GM21723 (cell line): ENCODE measurements at regions not wholly inside any gene's neighbourhood (a gene's known extent, or its start where the extent isn't known, plus 50 kb on each side); places are given as distances from the start of the nearest gene placed in this dataset.
"Not testable (repeated sequence)": the region's sequence is repeated elsewhere in the genome, so short reads cannot be mapped to it uniquely, and the experiment has no call there.

Experiments used
- ATAC-seq: cut with Tn5 transposase; IDR thresholded peaks from one replicate; pipeline ENCODE4 v1.9.1; 2021; ENCODE audit warnings: mild to moderate bottlenecking, moderate library complexity; ENCODE audit not compliant: unreplicated experiment

DNA sequence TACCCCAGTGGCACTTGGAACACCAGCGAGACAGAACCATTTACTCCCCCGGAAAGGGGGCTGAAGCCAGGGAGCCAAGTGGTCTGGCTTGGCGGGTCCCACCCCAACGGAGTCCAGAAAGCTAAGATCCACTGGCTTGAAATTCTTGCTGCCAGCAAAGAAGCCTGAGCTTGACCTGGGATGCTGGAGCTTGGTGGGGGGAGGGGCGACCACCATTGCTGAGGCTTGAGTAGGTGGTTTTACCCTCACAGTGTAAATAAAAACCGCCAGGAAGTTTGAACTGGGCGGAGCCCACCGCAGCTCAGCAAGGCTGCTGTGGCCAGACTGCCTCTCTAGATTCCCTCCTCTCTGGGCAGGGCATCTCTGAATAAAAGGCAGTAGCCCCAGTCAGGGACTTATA lies 62.8 kb downstream of the RPS24 start:
- ATAC-seq = not testable (repeated sequence)

DNA sequence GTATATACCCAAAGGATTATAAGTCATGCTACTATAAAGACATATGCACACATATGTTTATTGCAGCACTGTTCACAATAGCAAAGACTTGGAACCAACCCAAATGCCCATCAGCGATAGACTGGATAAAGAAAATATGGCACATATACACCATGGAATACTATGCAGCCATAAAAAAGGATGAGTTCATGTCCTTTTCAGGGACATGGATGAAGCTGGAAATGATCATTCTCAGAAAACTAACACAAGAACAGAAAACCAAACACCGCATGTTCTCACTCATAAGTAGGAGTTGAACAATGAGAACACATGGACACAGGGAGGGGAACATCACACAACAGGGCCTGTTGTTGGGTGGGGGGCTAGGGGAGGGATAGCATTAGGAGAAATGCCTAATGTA lies 68.9 kb downstream of the RPS24 start:
- not testable (repeated sequence) for ATAC-seq

DNA sequence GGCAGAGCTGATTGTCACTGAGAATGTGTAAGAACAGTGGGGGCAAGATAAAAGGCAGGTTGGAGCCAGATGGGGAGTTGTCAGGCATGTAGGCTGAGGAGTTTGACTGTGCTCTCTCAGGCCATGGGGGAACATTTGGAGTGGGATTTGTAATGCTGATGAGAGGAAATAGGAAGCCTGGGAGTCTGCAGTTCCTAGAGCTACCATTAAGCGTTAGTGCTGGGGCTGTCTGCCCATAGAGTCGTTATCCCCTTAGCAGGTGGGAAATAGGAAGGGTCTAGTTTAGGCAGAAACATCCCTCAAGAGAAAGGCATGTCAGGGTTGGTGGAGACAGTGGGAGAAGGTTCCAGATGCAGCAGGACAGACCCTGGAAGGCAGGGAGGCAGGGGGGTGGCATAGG lies 75.5 kb downstream of the RPS24 start:
- no peak for ATAC-seq

DNA sequence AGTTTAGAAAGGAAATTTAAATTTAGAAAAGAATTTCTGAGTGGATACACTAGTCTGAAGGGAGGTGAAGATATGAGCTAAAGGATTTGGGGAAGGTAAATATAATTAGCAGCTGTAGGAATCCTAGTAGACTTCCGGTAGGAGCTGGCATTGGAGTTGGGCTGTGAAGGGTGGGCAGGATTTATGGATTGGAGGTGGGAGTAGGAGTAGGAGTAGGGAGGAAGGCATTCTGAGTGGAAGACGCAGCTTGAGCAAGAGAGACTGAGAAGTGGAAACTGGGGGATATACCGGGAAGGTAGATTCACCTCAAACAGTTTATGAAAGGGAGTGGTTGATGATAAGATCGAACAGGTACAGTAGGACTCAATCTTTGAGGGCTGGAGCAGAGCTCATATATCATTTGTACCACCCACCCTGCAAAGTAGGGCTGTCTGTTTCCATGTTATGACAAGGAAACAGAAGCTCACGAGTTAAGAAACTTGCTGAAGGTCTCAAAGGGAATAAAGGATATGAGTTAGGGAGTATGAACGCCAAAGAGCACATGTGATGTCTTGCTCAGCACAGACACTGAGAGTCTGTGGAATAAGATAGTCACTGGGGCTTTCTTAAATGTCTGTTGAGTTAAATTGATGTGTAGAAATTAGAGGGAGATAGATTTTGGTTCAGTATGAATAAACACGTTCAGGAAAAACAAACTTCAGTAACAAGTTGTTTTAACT lies 81.6 kb downstream of the RPS24 start:
- ATAC-seq = no peak

DNA sequence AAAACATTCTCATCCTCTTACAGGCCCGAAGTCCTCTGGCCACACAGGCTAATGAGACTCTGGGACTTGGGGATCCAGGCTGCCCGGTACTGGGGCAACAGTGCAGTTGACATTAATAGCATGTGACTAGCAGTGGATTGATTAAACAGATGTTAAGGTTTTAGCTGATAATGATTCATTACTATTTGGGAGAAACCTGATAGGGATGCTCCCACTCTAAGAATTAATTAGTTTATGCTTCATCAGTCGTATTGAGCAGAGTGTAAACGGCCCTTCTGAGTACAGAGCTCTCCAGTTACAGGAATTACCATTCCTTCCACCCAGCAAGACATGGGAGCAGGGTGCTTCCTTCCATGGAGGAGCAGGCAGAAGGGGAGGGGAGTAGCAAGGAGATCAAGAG lies 82.7 kb downstream of the RPS24 start:
- no peak for ATAC-seq

DNA sequence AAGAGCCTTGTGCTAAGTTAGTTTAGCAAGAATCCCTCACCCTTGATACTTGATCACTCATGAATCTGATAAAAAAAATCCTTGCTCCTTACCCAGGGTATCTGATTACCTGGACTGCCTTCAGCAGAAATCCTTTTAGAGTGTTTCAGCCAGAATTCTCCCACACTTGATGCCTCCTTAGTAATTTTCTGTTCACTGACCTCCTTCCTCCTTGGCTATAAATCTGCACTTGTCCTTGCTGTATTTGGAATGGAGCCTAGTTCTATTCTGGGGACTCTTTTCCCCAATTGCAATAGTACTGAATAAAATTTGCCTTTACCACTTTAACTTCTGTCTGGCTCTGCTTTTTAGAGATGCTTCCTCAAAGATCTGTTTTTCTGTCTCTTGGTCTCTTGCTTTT lies 84.9 kb downstream of the RPS24 start:
- no peak for ATAC-seq

DNA sequence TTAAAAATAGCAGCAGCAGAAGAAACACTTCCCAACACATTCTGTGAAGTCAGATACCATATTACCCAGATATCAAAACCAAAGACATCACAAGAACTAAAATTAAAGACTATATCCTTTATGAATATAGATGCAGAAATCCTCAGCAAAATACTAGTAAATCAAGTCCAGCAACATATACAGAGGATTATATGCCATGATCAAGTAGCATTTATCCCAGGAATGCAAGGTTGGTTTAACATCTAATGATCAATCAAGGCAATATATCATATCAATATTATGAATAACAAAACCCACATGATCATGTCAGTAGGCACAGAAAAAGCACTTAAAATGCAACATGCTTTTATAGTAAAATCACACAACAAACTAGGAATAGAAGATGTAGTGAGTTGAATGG lies 88.1 kb downstream of the RPS24 start:
- ATAC-seq = no peak

DNA sequence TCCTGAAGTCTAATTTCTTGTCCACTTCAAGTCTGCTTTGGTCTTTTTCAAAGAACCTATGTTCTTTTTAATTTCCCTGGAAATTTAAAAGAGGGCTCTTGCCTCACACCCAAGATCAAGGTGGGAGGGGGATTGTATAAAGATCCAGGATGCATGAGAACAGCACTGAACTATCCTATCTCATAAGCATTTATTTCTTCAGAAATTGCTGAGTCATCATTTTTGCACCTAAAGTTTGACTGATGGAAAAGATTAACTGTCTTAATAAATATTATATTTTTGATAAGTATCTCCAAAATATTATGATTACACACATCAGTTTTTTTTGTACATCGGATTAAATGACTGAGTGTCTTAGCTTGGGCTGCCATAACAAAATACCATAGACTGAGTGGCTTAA lies 90.5 kb downstream of the RPS24 start:
- ATAC-seq = no peak

DNA sequence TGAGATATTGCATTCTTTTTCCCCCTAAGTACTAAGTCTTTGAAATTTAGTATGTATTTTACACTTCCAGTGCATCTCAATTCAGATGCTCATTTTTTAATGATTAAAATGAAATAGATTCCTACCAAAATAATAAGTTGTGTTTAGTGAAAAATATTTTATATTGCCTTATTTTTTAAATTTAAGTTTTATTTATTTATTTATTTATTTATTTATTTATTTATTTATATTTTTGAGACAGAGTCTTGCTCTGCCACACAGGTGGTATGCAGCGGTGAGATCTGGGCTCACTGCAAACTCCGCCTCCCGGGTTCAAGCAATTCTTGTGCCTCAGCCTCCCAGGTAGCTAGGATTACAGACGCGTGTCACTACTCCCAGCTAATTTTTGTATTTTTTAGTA lies 95.5 kb downstream of the RPS24 start:
- ATAC-seq = no peak

DNA sequence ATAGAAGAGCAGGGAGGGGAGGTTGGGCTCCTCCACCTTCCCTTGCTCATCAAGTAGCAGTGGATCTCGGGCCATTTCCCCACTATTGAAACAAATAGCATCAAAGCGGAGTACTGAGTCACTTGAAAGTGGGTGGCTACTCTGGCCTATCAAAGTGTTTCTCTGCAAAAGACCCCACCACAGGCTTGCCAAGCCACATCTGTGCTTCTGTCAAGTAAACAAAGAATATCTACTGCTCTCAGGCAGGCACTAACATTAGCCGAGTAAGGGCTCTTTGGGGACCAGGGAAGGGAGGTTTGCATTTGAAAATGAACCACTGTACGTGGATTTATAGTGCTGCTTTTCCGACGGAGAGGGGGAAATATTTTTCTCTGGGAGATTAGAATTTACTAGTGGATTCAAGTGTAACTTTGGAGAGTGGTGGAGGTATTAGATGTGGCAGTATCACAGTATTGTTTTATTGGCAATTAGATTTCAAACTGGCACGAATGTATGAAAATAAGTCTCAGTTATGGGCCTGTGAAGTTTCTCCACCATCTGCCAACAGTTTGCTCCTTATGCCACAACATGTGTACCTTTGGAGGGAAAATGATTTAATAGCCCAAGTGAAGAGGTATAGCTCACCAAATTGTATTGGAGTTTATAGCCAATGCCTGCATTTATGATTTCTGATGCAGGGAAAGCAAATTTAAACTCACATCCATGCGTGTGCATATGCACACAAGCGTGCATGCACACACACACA lies 97.5 kb downstream of the RPS24 start:
- ATAC-seq = no peak

DNA sequence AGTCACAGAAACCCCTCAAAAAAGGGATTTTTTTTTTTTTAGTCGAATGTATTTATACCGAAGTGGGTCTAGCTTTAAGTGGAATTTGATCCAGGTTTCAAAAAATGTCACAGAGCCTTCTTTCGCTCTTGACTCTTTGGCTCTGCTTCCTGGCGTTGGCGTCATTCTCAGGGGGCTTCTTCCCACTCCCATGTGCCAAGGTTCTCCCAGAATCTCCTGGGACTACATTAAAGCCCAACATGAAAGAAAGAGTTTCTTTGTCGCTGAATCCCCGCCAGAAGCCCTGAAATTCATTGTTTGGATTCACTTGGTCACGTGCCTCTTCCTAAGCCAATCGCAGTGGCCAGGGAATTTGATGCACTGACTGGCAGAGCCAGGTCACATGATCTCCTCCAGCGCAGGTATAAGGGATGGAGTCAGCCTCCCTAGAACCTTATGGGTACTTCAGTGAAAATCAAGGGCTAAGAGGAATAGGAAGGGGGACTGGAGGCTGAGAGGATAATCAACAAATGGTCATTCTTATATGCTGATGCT lies 101.2 kb downstream of the RPS24 start:
- ATAC-seq = no peak

DNA sequence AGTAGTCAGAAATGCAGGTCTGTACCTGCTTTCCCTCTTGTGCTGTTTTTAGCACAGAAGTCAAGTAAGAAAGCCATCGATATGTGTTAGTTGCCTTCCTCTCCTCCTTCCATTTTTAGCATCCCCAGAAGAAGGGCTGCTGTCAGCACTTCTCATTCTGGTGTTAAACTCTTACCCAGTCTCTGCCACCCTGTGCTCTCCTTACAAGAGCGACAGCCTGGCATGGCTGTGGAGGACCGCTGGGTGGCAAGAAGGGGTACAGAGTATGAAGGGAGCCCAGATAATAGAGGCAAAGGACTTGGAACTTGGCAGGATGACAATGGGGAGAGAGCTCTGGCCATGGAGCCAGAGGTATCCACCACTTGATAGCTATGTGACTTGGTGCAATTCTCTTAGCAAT lies 103.5 kb downstream of the RPS24 start:
- no peak for ATAC-seq

DNA sequence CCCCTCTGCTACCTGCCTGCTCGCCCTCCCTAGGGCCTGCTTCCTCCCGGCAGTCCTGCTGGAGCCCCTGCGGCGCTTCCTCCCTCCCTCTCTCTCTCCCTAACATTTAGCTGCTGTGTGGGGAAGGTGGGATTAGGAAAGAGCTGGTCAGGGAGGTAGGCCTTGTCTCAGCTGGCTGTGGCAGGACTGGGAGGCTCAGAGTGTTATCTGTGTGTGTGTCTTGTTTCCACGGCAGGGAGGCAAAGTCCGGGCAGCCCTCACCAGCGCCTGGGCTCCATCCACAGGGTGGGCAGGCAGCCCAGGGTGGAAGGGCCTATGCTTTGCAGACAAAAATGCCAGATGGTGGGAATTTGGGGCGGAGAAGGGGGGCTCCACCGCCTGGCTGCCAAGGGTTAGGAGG lies 105.7 kb downstream of the RPS24 start:
- ATAC-seq = no peak

DNA sequence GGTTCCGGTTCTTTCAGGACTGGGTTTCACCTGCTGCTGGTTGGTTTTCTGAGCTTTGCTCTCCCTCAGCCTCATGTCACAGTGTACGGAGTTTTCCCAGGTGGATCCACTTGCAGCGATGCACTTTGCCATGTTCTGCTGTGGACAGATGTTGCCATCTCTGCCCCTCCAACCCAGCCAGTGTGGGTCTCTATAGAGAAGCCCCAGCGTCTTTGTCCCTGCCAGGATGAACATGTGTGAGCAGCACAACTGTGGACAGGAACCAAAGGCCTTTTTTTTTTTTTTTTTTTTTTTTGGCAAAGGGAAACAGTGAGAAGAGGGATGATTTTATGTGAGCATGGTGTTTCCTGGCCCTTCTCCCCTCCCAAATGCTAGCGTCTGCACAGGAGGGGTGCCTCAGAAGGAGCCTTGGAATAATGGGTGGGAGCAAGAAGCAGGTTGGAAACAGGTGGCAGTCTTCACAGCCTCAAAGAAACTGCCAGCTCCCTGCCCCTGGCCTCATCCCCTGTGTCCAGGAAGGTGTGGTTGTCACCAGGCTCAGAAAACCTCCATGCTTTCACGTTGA lies 106.5 kb downstream of the RPS24 start:
- ATAC-seq = no peak

DNA sequence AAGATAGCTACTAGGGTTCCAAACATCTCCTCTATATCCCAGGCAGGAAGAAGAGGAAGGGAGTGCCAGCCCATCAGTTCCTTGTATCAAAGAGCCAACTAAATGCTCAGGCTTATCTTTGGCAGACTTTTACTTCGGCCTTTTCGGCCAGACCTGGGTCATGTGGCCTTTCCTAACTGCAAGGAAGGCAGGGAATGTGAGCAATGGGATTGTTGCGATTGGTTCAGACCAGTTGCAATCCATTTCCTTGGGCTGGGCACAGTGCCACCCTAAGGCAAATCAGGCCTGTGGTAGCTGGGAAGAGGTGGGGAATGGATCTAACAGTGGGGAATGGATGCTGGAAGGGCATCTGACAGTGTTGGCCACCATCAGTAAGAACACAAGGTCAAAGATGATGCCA lies 109.9 kb downstream of the RPS24 start:
- ATAC-seq = no peak

DNA sequence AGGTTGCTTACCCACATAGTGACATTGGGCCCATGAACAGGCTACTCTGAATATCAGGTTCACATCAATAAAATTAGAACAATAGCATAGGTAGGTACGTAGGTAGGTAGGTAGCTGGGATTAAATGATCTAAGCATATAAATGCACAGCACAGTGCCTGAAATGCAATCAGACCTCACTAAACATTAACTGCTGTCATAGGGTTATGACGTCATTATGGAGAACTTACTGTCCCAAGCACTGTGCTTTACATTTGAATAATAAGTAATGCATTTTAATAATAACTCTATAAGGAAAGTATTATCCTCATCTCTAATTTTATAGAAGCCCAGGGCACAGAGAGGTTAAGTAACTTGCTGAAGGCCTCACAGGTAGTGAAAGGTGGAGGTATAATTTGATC lies 112.5 kb downstream of the RPS24 start:
- no peak for ATAC-seq

DNA sequence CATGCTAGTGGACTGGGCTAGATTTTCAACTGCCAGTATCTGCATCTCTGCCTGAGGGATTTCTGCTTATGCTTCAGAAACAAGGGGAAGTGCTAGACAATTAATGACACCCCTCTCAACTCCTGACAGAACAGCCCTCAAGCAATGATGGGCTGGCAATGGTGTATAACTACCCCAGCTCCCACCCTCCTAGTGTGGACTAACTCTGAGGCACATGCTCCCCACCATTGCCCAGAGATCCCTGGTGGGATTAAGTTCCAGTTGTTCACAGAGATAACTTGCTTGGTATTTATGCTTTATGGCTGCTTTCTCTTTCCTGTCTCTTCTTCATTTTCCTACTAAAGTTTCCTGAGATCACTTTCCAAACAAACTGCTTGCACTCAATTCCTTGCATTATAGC lies 113.5 kb downstream of the RPS24 start:
- ATAC-seq = no peak

DNA sequence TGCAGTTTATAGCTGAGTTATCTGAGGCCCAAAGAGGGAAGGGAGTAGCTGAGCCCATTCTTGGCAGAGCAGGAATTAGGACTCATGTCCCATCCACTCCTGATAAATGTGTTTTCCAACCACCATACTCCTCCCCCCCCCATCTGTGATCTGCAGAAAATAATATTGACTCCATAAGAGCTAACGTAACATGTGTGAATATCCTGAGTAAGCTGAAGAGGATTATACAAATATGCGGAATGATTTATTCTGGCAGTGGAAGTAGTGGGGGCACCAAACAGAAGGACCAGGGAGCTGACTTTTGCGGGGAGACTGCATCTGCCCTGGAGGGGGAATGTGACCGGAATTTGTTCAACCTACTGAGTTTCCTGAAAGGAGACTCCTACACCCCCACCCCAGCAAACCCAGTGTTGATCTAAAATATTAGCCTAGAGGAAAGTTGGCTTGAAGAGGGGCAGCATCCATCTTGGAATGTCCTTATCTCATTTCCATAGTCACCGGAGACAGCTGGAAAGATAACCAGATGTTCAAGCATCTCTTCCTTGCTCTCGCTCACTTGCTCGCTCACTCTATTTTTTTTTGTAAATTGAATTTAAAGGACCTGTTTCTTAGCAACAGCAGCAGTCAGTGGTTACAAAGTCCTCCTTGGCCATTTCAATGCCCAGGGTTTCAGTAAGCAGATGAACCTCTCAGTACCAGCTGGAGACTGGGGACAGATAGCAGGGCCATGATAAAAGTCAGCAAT lies 114.7 kb downstream of the RPS24 start:
- ATAC-seq = no peak

DNA sequence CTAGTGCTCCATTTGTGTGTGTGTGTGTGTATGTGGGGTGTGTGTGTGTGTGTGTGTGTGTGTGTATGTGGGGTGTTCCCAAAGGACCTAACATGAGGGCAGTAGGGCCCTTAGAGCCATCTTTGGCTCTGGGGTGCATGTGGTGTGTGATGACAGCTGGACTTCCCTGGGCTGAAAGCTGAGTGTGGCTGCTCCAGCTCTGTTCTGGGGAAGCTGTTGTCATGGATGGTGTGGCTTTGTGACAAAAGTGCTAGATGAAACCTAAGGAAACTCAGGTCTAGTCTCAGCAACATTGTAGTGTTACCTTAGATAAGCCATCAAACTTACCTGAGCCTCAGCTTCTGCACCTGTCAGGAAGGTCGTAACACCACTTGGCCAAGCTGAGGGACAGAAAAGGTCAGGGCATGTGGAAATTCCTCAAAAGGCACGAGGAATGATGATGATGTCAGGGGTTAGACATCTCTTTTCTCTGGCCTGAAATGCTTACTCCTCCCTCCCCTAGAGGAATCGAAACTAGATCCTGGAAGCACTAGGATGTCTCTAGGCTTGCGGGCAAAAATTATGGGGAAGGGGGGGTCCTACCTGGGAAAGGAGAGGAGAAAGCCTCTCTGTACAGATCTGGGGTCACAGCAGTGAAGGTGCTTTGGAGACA lies 115.4 kb downstream of the RPS24 start:
- no peak for ATAC-seq

DNA sequence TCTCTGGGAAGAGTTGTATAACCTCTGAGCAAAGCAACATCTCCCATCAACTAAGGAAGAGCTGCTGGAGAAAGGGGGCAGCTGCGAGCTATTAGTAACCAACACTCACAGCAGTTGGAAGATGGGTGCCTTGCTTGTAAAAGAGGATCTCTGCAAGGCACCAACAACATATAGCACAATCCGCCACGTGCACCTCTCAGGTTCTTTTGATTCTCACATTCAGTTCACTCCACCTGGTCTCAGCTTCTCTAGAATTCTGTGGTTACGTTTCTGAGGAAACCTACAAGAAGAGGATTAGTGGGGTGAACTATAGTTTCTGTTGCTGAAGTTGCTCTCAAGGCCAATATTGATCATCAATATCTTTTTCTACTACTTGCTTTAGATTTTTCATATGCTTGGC lies 117.1 kb downstream of the RPS24 start:
- ATAC-seq = no peak

DNA sequence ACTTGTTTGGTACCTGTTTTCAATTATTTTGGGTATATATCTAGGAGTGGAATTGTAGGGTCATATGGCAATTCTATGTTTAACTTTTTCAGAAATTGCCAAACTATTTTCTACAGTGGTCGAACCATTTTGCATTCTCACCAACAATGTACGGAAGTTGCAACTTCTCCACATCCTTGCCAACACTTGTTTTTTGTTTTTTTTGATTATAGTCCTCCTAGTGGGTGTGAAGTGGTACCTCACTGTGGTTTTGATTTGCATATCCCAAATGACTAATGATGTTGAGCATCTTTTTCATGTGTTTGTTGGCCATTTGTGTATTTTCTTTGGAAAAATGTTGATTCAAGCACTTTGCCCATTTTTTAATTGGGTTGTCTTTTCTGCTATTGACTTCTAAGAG lies 122.1 kb downstream of the RPS24 start:
- no peak for ATAC-seq
